OCI-LY1 (cell line): ENCODE measurements at regions not wholly inside any gene's neighbourhood (a gene's known extent, or its start where the extent isn't known, plus 50 kb on each side); places are given as distances from the start of the nearest gene placed in this dataset.

Source experiments
- H2AFZ ChIP-seq: fragments of 200-600 bp; sonication (generic), shearing (Covaris generic); 2 replicates; pipeline ENCODE4 v1.6.0; 2014; ENCODE audit warnings: antibody characterized with exemption, mild to moderate bottlenecking, low read length
- H3F3A ChIP-seq: fragments of 200-600 bp; sonication (generic), shearing (Covaris generic); 2 replicates; pipeline ENCODE4 v1.6.0; 2014; ENCODE audit warnings: mild to moderate bottlenecking, antibody characterized with exemption, low read length, moderate library complexity; ENCODE audit not compliant: insufficient read depth
- H3K27ac ChIP-seq: fragments of 200-600 bp; sonication (generic); 2 replicates; pipeline ENCODE4 v1.5.1; 2014; ENCODE audit warnings: low read length, mixed run types, mild to moderate bottlenecking, low read depth; ENCODE audit not compliant: poor library complexity, severe bottlenecking
- H3K27me3 ChIP-seq: fragments of 200-600 bp; sonication (generic); 2 replicates; pipeline ENCODE4 v1.6.0; 2014; ENCODE audit warnings: antibody characterized with exemption, mild to moderate bottlenecking, low read length, moderate library complexity; ENCODE audit not compliant: insufficient read depth
- H3K36me3 ChIP-seq: fragments of 200-600 bp; sonication (generic); 2 replicates; pipeline ENCODE4 v1.6.1; 2014; ENCODE audit warnings: mild to moderate bottlenecking, antibody characterized with exemption, low read length, moderate library complexity, mixed read lengths; ENCODE audit not compliant: insufficient read depth
- H3K4me1 ChIP-seq: fragments of 200-600 bp; sonication (generic); 2 replicates; pipeline ENCODE4 v1.5.1; 2014; ENCODE audit warnings: mild to moderate bottlenecking, low read length, moderate library complexity; ENCODE audit not compliant: insufficient read depth, severe bottlenecking
- H3K4me2 ChIP-seq: fragments of 200-600 bp; sonication (generic), shearing (Covaris generic); 2 replicates; pipeline ENCODE4 v1.6.1; 2014; ENCODE audit warnings: low read length
- H3K4me3 ChIP-seq: fragments of 200-600 bp; sonication (generic); 2 replicates; pipeline ENCODE4 v1.5.1; 2014; ENCODE audit warnings: low read length, low read depth, mild to moderate bottlenecking, mixed read lengths; ENCODE audit not compliant: poor library complexity, severe bottlenecking
- H3K79me2 ChIP-seq: fragments of 200-600 bp; shearing (Covaris generic); 2 replicates; pipeline ENCODE4 v1.6.1; 2016; ENCODE audit warnings: mixed run types, low read length, mixed read lengths; ENCODE audit not compliant: insufficient read depth
- H3K9ac ChIP-seq: fragments of 200-600 bp; sonication (generic), shearing (Covaris generic); 2 replicates; pipeline ENCODE4 v1.6.1; 2014; ENCODE audit warnings: mild to moderate bottlenecking, low read length, mixed read lengths
- H3K9me2 ChIP-seq: fragments of 200-600 bp; sonication (generic), shearing (Covaris generic); 2 replicates; pipeline ENCODE4 v1.6.1; 2014; ENCODE audit warnings: low read depth, mild to moderate bottlenecking, low read length, mixed read lengths
- H3K9me3 ChIP-seq: fragments of 200-600 bp; shearing (Covaris generic); 2 replicates; pipeline ENCODE4 v1.6.1; 2014; ENCODE audit warnings: low read length, mixed read lengths
- H4K20me1 ChIP-seq: fragments of 200-600 bp; sonication (generic), shearing (Covaris generic); 2 replicates; pipeline ENCODE4 v1.6.0; 2016; ENCODE audit warnings: mild to moderate bottlenecking, low read length; ENCODE audit not compliant: insufficient read depth
- EZH2 ChIP-seq: fragments of 200-600 bp; sonication (generic), shearing (Covaris generic); IDR thresholded peaks from 2 replicates; pipeline ENCODE4 v1.8.0; 2017; ENCODE audit warnings: borderline replicate concordance, mixed run types, mild to moderate bottlenecking, antibody characterized with exemption, low read length, moderate library complexity, mixed read lengths
- TF ChIP-seq, protein P1 (sequence below): fragments of 200-600 bp; sonication (generic), shearing (Covaris generic); IDR thresholded peaks from 2 replicates; pipeline ENCODE4 v1.5.1; 2017; ENCODE audit warnings: mild to moderate bottlenecking, antibody characterized with exemption, low read length, moderate library complexity, mixed read lengths

DNA sequence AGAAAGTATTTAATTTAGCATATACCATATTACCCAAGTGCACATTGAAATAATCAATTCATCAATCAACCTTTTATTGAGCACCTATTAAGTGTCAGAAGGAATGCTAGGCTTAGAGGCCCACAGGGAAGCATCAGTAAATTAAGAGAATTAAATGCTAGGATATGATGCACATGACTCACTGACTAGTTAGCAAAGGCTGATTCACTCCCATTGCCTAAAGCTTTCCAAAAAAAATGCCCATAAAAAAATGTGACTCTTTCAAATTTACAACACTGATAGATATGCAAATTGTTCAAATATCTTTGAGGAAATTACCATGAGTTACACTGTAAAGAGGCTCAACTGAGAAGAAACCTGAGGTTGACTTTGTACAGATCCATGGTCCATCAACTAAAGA lies 883.3 kb downstream of the CDH11 start:
- H3K9ac ChIP-seq: no peak overlapping the region
- H4K20me1 ChIP-seq: no peaks in the 10 kb centered on the region
- no peak overlapping the region for H3K27ac ChIP-seq
- H2AFZ ChIP-seq: no peak overlapping the region
- no peaks in the 10 kb centered on the region for H3K79me2 ChIP-seq
- H3K27me3 ChIP-seq: no peaks in the 10 kb centered on the region
- peaks cover 8% of the 10 kb centered on the region for H3K4me1 ChIP-seq
- H3K9me2 ChIP-seq: no peaks in the 10 kb centered on the region
- no peak overlapping the region for H3K4me3 ChIP-seq
- no peaks in the 10 kb centered on the region for H3F3A ChIP-seq
- no peaks in the 10 kb centered on the region for H3K36me3 ChIP-seq
- TF ChIP-seq, protein P1, sequence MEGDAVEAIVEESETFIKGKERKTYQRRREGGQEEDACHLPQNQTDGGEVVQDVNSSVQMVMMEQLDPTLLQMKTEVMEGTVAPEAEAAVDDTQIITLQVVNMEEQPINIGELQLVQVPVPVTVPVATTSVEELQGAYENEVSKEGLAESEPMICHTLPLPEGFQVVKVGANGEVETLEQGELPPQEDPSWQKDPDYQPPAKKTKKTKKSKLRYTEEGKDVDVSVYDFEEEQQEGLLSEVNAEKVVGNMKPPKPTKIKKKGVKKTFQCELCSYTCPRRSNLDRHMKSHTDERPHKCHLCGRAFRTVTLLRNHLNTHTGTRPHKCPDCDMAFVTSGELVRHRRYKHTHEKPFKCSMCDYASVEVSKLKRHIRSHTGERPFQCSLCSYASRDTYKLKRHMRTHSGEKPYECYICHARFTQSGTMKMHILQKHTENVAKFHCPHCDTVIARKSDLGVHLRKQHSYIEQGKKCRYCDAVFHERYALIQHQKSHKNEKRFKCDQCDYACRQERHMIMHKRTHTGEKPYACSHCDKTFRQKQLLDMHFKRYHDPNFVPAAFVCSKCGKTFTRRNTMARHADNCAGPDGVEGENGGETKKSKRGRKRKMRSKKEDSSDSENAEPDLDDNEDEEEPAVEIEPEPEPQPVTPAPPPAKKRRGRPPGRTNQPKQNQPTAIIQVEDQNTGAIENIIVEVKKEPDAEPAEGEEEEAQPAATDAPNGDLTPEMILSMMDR: no peak
- no peak for TF ChIP-seq EZH2
- H3K9me3 ChIP-seq: no peaks in the 10 kb centered on the region; the same call in 1 of the 2 replicates
- no peak overlapping the region for H3K4me2 ChIP-seq

DNA sequence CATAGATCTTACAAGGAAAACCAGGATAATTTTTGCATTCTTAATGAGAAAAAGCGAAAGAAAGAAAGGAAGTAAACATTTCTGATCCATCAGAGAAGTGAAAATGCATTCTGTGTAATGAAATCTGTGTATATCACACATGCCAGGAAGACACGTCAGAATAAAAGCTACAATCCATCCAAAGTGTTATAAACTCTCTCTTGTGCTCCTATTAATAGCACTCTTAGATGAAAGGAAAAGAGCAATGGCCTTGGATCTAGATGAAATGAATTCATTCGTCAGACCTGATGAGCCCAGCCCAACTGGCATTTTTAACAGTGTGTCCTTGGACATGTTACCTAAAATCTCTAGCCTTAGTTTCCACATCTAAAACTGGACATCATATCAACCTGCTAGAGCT lies 885.5 kb downstream of the CDH11 start:
- Histone ChIP-seq H3K27me3 (no peaks in the 10 kb centered on the region), H3K9me3 (no peaks in the 10 kb centered on the region; the same call in 1 of the 2 replicates), H2AFZ (no peak overlapping the region), H3K4me2 (no peak overlapping the region), H3K36me3 (no peaks in the 10 kb centered on the region), H3K9ac (no peak overlapping the region), H3K4me3 (no peak overlapping the region), H3K27ac (no peak overlapping the region), H4K20me1 (no peaks in the 10 kb centered on the region), H3K4me1 (peaks cover 17% of the 10 kb centered on the region), H3K9me2 (no peaks in the 10 kb centered on the region), H3F3A (no peaks in the 10 kb centered on the region), H3K79me2 (no peaks in the 10 kb centered on the region)
- TF ChIP-seq EZH2: no peak
- TF ChIP-seq, protein P1: no peak

GRCh38 chr16:64234200-64234599 lies 887.7 kb downstream of the CDH11 start:
- Histone ChIP-seq H3K9ac (no peak overlapping the region), H4K20me1 (no peaks in the 10 kb centered on the region), H3K9me2 (no peaks in the 10 kb centered on the region), H3K4me3 (no peak overlapping the region), H3K9me3 (no peaks in the 10 kb centered on the region; the same call in 1 of the 2 replicates), H3K27me3 (no peaks in the 10 kb centered on the region), H3K79me2 (no peaks in the 10 kb centered on the region), H3K4me2 (no peak overlapping the region), H3K4me1 (peaks cover 14% of the 10 kb centered on the region), H2AFZ (no peak overlapping the region), H3K27ac (peak overlapping the region; percentile 14), H3F3A (no peaks in the 10 kb centered on the region), H3K36me3 (no peaks in the 10 kb centered on the region)
- no peak for TF ChIP-seq EZH2
- TF ChIP-seq, protein P1: no peak
